ENCODE measurements at regions not wholly inside any gene's neighbourhood (a gene's known extent, or its start where the extent isn't known, plus 50 kb on each side); places are given as distances from the start of the nearest gene placed in this dataset.

- no peak for TF ChIP-seq JUN (IDR thresholded peaks at IDR 0.05)
- TF ChIP-seq, protein P1, sequence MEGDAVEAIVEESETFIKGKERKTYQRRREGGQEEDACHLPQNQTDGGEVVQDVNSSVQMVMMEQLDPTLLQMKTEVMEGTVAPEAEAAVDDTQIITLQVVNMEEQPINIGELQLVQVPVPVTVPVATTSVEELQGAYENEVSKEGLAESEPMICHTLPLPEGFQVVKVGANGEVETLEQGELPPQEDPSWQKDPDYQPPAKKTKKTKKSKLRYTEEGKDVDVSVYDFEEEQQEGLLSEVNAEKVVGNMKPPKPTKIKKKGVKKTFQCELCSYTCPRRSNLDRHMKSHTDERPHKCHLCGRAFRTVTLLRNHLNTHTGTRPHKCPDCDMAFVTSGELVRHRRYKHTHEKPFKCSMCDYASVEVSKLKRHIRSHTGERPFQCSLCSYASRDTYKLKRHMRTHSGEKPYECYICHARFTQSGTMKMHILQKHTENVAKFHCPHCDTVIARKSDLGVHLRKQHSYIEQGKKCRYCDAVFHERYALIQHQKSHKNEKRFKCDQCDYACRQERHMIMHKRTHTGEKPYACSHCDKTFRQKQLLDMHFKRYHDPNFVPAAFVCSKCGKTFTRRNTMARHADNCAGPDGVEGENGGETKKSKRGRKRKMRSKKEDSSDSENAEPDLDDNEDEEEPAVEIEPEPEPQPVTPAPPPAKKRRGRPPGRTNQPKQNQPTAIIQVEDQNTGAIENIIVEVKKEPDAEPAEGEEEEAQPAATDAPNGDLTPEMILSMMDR (IDR thresholded peaks at IDR 0.05), result no peak
- TF ChIP-seq RFX5 (IDR thresholded peaks at IDR 0.05), result no peak
- TF ChIP-seq POLR2A (IDR thresholded peaks at IDR 0.05; ENCODE audit: low read length), result no peak
- TF ChIP-seq CBX2 (IDR thresholded peaks at IDR 0.05; ENCODE audit: borderline replicate concordance, low read depth), result no peak
- no peak for TF ChIP-seq NR3C1 (IDR thresholded peaks at IDR 0.05)
- TF ChIP-seq RNF2 (IDR thresholded peaks at IDR 0.05; ENCODE audit: borderline replicate concordance, low read depth), result no peak
- no peak for TF ChIP-seq KDM5A (IDR thresholded peaks at IDR 0.05)
- TF ChIP-seq CHD2 (IDR thresholded peaks at IDR 0.05; ENCODE audit: low read length, partially characterized antibody), result no peak
- no peak for TF ChIP-seq EP300 (IDR thresholded peaks at IDR 0.05)
- TF ChIP-seq, protein P2, sequence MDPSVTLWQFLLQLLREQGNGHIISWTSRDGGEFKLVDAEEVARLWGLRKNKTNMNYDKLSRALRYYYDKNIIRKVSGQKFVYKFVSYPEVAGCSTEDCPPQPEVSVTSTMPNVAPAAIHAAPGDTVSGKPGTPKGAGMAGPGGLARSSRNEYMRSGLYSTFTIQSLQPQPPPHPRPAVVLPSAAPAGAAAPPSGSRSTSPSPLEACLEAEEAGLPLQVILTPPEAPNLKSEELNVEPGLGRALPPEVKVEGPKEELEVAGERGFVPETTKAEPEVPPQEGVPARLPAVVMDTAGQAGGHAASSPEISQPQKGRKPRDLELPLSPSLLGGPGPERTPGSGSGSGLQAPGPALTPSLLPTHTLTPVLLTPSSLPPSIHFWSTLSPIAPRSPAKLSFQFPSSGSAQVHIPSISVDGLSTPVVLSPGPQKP (IDR thresholded peaks at IDR 0.05; ENCODE audit: low read depth, low read length), result no peak
- TF ChIP-seq MYC (IDR thresholded peaks at IDR 0.05; ENCODE audit: borderline replicate concordance, low read length), result no peak
Observed at GRCh38 chr7:126140858-126141466, 1111.8 kb downstream of the GRM8 start.
